ENCODE measurements at regions not wholly inside any gene's neighbourhood (a gene's known extent, or its start where the extent isn't known, plus 50 kb on each side); places are given as distances from the start of the nearest gene placed in this dataset.

DNA sequence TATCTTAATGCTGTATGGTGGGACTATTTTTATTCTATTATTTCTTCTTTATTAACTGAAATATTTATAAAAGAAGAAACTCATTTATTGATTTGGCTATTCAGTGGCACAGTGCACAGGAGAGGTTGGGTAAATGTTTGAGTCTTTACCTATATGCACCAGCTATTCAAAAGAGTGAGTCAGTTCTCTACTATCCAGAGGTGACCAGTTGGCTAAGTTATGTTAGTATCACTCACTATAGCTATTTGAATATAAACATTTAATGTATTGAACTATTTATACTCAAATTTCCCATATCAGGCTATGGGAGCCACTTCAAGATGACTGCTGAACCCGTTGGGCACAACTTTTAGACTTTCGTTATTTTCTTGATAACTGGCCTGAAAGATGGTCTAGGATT is 106.1 kb upstream of the VEGFC start:
- no peak for DNase-seq (ENCODE audit: extremely low read depth in 1 of 2, low read depth in 1 of 2)

- no peak for DNase-seq (ENCODE audit: extremely low read depth in 1 of 2, low read depth in 1 of 2)
Observed at GRCh38 chr4:176902710-176903323, 110.1 kb upstream of the VEGFC start.

- DNase-seq (ENCODE audit: extremely low read depth in 1 of 2, low read depth in 1 of 2) = no peak
Observed at GRCh38 chr4:176906709-176907108, 114.0 kb upstream of the VEGFC start.

DNA sequence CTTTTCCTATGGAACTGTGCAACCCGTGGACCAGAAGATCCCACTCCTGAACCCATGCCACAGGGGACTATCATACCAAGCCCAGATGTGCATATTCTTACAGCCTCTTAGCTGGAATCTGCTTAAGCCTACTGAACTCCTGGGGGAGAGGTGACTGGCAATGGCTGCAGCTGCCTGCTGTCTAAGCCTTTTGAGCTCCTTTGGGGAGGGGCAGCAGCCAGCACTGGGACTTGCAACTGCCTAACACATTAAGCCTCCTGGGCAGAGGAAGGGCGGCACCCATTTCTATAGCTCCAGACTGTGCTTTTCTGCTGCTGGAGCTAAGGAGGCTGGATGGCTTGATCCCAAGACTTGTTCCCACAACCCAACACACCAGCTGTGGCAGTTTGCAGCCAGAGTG is 117.9 kb upstream of the VEGFC start:
- DNase-seq (ENCODE audit: extremely low read depth in 1 of 2, low read depth in 1 of 2) = no peak

- no peak for DNase-seq (ENCODE audit: extremely low read depth in 1 of 2, low read depth in 1 of 2)
Observed at GRCh38 chr4:176919631-176920030, 126.9 kb upstream of the VEGFC start.

GRCh38 chr4:176920694-176921093 is 128.0 kb upstream of the VEGFC start:
- DNase-seq (ENCODE audit: extremely low read depth in 1 of 2, low read depth in 1 of 2) = no peak

DNA sequence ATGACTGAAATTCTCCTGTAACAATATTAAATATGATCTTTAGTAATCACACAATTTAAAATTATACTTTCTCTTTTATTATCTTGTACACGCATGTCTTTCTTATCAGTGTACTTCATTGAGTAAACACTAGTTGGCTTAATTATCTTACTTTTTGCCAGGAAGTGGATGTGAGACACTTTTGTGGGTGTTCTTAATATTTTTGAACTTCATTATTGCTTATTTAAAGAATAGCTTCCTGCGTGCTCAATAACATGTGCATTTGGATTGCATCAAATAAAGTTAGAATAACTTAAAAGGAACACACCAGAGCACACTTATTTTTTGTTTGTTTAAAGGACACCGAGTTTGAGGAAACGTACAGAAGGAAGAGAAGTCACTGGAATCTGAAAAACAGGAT is 128.5 kb upstream of the VEGFC start:
- DNase-seq (ENCODE audit: extremely low read depth in 1 of 2, low read depth in 1 of 2) = no peak

- no peak for DNase-seq (ENCODE audit: extremely low read depth in 1 of 2, low read depth in 1 of 2)
Observed at GRCh38 chr4:176924238-176924637, 131.5 kb upstream of the VEGFC start.

GRCh38 chr4:176925962-176926361 is 133.2 kb upstream of the VEGFC start:
- DNase-seq (ENCODE audit: extremely low read depth in 1 of 2, low read depth in 1 of 2) = no peak

- DNase-seq (ENCODE audit: extremely low read depth in 1 of 2, low read depth in 1 of 2) = no peak
Observed at GRCh38 chr4:176927117-176927516, 134.4 kb upstream of the VEGFC start.

DNA sequence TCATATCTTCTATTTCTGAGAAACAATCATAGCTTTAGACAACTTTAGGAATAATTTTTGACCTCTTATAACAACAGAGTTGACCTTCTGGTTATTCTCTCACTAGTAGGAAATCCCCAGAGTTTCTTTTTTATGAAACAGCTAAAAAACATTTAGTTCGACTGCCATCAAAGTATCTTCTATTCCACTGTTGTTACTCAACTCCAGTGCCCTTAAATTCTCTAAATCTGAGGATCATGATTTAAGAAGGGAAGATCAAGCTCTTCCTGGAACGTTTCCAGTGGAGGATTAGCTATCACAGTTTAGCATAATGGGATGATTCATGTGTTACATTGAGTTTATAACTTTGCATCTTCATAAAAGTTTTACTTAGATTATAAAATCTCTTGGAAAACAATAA is 134.9 kb upstream of the VEGFC start:
- no peak for DNase-seq (ENCODE audit: extremely low read depth in 1 of 2, low read depth in 1 of 2)

DNA sequence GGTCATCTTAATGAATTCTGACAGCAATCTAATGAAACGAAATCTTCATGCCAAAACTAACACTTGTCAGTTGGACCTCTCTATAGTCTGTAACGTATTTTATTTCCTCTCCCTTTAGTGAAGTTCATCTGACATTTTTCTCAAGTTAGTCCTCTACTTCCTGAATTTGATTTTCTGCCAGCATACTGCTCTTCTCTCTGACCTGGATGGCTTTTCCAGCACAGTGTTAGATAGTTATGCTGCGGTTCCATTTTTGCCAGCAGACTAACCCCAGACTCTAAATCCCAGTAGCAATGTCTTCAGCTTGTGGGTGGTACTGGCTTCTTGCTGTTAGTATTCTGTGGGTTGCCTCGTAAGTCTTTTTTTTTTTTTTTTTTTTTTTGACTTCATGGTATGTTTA is 146.7 kb upstream of the VEGFC start:
- no peak for DNase-seq (ENCODE audit: extremely low read depth in 1 of 2, low read depth in 1 of 2)

GRCh38 chr4:176945334-176945733 is 152.6 kb upstream of the VEGFC start:
- no peak for DNase-seq (ENCODE audit: extremely low read depth in 1 of 2, low read depth in 1 of 2)

DNA sequence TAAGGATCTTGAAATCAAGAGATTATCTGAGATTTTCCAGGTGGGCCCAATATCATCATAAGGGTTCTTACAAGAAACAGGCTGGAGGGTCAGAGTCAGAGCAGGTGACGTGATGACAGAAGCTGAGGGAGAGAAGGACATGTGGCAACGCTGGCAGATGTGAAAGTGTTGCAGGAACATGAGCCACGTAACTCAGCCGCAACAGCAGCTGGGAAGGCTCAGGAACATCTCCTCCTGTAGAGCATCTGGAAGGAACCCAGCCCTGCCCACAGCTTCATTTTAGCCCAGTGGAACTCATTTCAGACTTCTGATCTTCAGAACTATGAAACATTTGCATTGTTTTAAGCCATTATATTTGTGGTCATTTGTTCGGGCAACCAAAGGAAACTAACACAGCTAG is 156.3 kb upstream of the VEGFC start:
- no peak for DNase-seq (ENCODE audit: extremely low read depth in 1 of 2, low read depth in 1 of 2)

GRCh38 chr4:176953021-176953420 is 160.3 kb upstream of the VEGFC start:
- DNase-seq (ENCODE audit: extremely low read depth in 1 of 2, low read depth in 1 of 2) = no peak

DNA sequence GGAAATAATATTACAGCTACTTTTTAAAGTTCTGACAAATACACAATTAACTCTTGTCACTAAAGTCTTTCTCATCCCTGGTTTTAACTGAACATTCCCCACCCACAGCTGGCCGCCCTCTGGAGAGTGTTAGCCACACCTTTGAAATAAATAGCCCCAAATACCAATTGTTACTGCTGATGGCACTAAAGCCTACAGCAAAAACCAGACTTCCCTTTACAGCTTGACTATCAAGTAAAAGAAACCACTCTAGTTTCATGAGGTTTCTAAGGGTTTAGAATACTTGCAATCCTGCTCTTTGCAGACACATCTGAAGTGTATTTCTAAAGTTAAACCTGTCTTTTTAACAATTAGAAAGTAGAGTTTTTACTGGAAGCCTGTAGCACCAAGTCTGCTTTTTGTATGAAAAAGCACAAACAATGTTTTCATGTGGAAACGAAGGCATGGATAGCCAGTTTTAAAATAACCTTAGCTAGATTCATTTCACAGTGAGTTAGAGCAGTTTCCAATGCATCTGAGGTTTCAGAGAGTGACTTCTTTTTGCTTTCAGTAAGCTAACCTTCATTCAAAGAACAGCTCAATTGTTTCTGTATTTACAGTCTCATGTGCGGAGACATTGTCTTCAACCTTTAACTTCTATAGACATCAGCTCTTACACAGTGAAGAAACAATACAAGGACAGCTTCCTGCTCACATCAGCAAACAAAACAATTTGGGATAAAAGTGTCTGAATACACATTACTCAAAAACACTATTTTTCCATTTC is 164.8 kb upstream of the VEGFC start:
- DNase-seq (ENCODE audit: extremely low read depth in 1 of 2, low read depth in 1 of 2) = no peak

DNA sequence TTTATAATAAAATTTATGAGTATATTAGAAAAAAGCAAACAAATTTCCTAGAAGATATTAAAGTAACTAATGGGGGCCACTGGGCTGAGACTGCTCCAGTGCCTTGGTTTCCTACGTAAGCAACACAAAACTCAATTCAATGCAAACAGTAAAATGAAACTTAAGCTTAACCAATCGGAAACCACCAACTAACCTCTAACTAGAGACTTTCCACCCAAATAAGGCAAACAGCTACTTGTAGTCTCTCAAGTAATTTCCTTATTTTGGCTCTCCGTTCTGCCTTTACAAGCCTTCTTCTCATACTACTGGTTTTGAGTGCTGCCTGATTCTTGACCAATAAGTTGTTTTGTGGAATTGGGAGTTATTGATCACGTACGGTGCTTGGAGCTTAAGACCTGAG is 167.3 kb upstream of the VEGFC start:
- DNase-seq (ENCODE audit: extremely low read depth in 1 of 2, low read depth in 1 of 2) = no peak

DNA sequence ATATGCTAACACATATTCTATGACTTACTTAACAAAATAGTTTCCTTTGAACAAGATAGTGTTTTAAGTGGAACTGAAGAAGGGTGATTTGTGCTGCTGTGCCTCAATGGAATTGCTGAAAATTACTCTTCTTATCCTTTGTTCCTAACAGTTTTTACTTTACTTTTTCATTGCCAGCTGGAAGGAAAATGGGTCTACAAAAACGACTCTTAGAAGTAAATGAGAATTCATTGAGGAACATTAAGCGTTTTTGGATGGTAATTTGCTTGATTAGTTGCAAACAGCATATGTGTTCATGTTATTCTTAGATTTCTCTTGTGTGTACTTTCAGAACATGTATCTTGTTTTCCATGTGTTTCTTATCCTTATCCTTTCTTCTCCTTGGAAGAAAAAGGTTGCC is 170.4 kb upstream of the VEGFC start:
- DNase-seq (ENCODE audit: extremely low read depth in 1 of 2, low read depth in 1 of 2) = no peak

GRCh38 chr4:176964116-176964691 is 171.5 kb upstream of the VEGFC start:
- DNase-seq (ENCODE audit: extremely low read depth in 1 of 2, low read depth in 1 of 2) = no peak

DNA sequence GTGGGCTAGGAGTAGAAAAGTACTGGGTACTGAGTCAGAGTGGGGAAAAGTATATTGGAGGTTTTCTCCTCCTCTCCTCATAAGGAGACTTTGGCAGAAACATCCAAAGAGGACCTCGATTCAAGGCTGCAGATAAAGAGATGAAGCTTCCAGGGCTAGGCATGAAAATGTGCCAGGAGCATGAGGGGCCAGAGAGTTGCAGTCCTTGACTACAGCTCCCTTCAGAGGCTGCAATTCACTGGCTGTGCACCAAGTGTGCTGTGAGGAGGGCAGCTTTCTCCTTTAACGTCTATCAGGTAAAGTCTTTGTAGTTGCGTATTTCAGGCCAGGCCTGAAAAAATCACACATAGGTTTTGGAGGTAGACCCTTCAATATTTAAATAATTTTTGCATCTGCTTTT is 174.9 kb upstream of the VEGFC start:
- DNase-seq (ENCODE audit: extremely low read depth in 1 of 2, low read depth in 1 of 2) = no peak

- DNase-seq (ENCODE audit: extremely low read depth in 1 of 2, low read depth in 1 of 2) = no peak
Observed at GRCh38 chr4:176968094-176968493, 175.4 kb upstream of the VEGFC start.

DNA sequence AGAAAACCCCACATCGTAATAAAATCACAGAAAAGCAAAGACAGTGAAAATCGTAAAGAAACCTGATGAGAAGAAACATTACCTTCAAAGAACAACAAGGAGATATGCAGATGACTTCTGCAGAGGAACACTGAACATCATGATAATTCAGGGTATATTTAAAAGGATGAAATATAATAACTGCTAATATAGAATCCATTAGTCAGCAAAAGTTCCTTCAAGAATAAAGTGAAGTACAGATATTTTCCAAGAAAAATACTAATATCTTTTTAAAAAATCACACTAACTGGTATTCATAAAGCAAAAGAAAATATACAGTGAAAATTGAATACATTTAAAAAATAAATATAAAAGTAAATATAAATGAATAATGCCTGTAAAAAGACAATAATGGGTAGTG is 176.3 kb upstream of the VEGFC start:
- no peak for DNase-seq (ENCODE audit: extremely low read depth in 1 of 2, low read depth in 1 of 2)

All from activated CD8-positive, alpha-beta memory T cell treated with anti-CD3 and anti-CD28 coated beads for 1 hour (primary cell).